ENCODE measurements at regions not wholly inside any gene's neighbourhood (a gene's known extent, or its start where the extent isn't known, plus 50 kb on each side); places are given as distances from the start of the nearest gene placed in this dataset.
"Not testable (repeated sequence)": the region's sequence is repeated elsewhere in the genome, so short reads cannot be mapped to it uniquely, and the experiment has no call there.

- DNase-seq: no peak
Observed at GRCh38 chr5:124905256-124906130, 159.1 kb upstream of the ZNF608 start.

DNA sequence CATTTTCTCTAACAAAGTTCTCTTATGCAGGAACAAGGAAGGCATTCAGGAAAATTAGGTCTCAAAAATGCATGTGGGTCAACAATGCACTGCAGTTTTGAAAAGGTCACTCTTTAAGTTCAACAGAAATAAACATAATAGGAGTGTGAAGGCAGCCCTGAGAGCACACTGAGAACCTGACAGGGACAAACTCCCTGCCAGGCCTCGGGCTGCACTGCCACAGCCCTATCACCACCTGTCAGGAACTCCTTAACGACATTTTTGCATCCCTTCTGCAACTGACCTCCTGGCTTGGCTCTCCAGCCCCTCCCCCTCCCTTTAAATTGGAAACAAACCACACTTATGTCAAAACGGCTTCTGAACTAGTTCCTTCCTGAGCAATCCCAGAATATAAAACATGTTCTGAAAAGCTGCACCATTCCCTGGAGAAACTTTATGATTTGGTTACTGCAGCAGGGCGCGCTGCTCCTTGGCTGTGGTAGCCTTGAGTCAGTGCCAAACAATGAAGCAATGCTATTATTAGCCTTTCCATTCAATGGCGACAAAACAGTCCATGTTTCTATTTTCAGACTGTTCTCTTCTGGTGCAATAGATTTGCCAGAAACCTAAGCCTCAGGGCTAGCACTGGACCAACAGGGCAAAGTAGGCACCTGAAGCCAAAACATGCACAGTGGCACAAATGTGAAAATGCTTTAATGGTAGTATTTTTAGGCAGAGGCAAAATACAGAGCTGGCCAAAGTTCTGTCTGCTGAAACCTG is 160.1 kb upstream of the ZNF608 start:
- no peak for DNase-seq

DNA sequence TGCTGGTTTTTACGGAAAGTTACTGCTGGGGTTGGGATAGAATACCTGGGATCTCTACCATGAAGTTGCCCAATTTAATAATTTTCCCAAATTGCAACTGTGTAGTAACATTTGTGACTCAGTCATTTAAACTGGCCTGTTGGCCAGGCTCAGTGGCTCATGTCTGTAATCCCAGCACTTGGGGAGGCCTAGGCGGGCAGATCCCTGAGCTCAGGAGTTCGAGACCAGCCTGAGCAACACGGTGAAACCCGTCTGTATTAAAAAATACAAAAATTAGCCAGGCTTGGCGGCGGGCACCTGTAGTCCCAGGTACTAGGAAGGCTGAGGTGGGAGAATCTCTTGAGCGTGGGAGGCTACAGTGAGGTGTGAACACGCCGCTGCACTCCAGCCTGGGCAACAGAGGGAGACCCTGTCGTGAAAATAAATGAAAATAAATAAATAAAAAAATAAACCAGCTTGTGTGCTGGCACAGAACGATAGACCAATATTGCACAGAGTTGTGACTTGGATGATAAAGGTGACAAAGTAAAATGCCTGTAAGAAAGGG is 160.7 kb upstream of the ZNF608 start:
- no peak for DNase-seq

DNA sequence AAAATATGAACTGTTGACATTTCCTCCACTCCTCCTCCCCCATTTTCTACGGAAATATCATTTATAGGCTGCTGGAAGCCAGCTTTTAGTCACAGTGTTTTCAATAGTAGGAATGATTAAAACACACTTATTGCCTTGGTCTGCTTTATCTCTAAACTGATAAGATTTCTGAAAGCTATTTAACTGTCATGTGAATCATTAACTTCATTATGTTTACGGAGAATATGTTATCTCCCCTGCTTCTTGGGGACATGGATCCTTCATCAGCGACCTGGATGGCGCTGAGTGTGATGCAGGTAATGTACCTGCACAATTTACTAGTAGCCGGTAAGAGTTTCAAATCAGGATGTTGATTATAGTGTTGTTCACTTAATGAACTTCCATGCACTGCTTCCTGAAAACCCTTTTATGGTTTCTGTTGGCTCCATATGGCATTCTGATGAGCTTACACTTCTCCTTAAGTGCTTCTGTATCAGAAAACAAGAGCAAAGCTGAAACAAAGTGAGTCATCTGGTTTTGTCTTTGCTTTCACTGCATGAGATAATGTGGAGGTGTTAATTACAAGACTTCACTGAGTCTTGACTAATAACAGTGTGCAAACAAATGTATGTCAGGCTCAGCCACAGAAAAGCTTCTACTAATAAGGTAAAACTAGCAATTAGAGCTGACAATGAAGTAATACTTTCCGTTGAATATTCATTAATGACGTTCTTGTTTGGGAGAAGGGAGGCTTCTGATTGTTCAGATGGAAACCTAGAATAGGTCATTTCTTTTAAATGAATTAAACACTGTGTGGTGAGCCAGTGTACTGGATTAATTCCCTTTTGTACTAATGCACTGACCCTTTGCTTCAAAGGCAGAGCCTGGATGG is 162.4 kb upstream of the ZNF608 start:
- no peak for DNase-seq

DNA sequence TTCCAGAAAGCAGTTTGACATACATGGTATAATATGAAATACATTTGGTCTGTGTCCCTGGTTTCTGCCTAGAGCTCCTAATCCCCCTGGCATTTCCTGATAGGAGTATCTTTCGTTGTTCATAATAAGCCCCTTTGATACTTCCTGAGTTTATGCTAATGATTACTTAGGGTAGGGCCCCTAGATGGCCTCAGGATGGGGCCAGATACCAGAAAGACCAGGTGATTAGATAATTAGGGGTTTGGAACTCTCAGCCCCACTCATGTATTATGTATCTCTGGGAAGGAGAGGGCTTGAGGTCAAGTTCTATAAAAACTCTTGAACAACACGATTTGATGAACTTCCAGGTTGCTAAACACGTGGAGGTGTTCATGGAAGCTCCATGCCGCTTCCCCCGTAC is 163.3 kb upstream of the ZNF608 start:
- no peak for DNase-seq

DNA sequence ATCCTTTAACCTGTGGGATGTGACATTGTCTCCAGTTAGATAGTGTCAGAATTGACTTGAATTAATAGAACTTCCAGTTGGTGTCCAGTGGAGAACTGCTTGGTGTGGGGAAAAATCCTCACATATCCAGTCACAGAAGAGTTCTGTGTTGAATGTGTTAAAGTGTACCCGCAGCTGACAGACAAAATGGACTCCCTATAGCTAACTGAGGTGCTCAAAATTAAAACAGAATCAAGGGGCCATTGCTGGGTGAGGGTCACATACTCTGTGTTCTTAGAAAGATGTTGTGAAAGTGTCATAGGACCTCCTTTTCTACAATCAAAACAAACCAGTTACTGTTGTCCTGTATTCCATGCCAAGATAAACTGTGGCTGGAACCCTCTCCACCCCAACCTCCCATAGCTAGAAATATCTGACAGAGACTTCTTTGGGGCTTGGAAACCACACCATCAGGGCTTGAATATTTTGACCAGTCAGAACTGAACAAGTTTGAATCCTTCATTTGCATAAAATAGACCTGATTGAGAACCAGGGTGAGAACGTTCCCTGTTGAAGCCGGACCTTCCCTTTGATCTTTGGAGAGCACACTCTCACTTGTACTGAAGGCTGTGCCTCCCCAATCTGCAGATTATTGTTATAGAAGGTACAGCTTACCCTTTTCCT is 164.0 kb upstream of the ZNF608 start:
- no peak for DNase-seq

DNA sequence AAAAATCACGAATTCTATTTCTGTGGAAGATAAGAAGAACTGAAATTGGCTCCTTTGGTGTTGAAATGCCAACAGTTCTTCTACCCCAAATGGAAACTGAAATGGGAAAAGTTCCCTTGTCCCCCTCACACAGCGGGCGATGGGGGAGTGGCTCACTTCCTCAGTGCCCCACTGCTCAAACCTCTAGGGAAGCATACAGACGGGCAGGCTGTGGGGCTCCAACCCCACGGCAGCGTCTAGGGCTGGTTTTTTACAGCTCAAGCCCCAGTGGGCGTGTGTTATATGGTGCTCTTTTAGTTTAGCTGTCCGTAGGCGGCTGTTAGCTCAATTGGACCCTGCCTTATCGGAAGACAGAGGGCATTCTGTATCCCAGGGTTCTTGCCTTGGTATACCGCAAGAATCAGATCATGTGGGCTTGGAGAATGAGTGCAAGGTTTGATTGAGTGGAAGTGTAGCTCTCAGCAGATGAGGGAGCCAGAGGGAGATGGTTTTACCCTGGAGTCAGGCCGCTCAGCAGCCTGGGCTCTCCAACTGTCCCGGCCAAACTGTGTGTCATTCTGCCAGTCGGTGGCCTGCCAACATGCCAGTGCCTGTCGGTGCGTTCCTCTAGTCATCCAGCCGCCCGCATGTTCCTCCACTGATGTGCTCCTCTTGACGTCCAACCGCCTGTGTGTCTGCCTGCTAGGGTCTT is 166.3 kb upstream of the ZNF608 start:
- DNase-seq: no peak

- DNase-seq: no peak
Observed at GRCh38 chr5:124913329-124913653, 166.9 kb upstream of the ZNF608 start.

GRCh38 chr5:124916313-124916712 is 169.9 kb upstream of the ZNF608 start:
- not testable (repeated sequence) for DNase-seq

DNA sequence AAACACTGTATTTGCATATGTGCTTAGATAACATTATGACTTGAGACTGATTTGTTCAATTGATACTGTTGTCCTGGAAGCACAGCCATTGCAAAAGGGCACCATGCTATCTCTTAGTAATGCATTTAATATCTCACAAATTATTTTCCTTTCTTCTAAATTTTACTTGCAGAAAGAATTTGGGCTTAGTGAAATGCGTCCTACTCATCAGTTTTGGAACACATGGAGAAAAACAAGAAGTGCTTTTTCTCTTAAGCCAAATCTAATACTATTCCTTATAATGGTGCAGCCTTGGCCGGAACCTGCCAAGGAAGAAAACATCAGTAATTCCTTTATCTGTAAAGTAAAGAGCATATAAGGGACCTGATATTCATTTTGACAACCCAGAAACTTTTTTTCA is 172.2 kb upstream of the ZNF608 start:
- no peak for DNase-seq

GRCh38 chr5:124919076-124919475 is 172.6 kb upstream of the ZNF608 start:
- DNase-seq: no peak

- DNase-seq: no peak
Observed at GRCh38 chr5:124919747-124920525, 173.5 kb upstream of the ZNF608 start.

GRCh38 chr5:124920909-124921666 is 174.6 kb upstream of the ZNF608 start:
- DNase-seq: peak; percentile 9 to 28

DNA sequence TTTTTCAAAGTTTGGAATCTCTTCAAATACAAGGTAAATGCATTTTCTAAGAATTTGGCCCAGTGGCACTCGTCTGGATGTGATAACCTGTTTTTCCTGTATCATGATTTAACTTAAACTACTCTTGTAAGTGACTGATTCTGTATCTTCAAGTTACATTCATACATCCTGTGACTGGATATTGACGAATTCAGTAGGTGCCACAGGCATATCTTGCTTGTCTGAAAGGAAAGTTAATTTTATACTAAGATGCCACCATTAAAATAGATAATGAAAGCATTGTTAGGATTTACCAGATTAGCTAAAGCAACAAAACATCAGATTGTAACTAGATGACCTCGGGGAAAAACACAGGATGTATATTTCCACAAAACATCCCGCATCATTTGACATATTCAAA is 175.3 kb upstream of the ZNF608 start:
- no peak for DNase-seq

DNA sequence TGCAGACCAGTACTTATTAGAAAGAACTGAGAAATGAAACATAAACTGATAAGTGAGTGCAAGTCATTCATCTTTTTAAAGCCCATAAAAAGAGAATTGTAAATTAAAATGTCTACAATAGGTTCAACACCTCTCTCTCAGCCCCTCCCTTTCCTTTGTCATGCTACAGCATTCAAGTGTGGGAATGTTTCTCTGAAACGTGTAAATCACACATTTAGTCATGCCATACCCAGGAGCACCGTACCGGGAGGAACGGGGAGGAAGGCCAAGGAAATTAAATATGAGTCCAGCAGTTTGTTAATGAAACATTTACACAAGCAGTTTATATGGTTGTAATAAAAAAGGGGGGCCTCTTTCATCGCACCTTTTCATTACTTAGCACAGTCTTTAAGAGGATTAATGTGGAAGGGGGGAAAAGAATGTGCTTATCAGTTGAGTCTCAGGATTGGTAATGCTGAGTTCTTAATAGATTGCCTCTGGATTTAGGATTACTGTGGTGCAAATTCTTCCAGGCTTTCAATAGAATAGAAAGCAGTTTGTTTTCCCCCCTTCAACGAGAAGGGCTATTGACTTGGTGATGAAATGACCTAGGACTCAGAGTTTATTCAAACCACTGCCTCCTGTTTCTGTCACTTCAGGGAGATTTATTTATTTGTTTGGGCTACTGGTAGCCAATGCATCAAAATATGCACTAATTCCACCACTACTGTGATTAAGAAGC is 176.0 kb upstream of the ZNF608 start:
- DNase-seq: peak in 1 of 2 experiments; percentile 17

DNA sequence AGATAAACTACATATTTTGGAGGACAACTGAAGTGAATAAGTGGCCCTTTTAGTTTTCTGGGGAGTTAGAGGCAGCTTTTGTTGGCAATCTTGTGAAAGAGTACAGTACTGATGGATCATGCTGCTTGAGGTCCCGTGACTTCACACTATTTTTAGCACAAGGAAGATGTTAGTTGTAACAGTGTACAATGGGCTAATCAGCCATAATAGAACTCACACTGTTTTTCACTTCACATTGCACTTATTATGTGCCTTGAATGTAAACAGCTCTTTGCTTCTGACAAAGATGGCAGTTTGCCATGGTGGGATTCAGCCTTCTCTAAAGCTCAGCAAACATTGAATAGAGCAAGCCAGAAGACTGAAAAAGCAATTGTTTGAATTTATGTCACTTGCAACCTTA is 176.7 kb upstream of the ZNF608 start:
- peak; percentile 76 to 89 for DNase-seq

GRCh38 chr5:124924729-124925128 is 178.3 kb upstream of the ZNF608 start:
- no peak for DNase-seq

DNA sequence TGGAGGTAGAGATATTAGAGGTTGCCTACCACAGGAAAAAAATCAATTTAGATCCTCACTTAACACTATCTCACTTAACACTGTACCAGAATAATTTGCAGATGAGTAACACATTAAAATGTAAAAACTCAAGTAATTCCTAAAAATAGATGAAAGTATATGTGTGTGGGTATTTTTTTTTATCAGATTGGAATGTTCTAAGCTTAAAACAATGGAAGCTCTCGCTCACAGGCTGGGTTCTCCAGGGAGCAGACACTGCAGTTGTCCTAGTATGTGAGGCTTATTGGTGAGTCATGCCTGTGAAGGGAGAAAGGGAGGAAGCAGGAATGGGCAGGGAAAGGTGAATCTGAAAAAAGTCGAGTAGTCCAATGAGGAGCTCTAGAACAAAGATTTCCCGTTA is 181.3 kb upstream of the ZNF608 start:
- DNase-seq: no peak

- DNase-seq: no peak
Observed at GRCh38 chr5:124929000-124929399, 182.6 kb upstream of the ZNF608 start.

Measured in NCI-H1930 (cell line).